SK-N-MC (cell line): ENCODE measurements at regions not wholly inside any gene's neighbourhood (a gene's known extent, or its start where the extent isn't known, plus 50 kb on each side); places are given as distances from the start of the nearest gene placed in this dataset.

Source experiments
- EZH2 ChIP-seq: fragments of 200-600 bp; sonication (generic); IDR thresholded peaks from one replicate; pipeline ENCODE4 v1.6.1; 2017; ENCODE audit warnings: antibody characterized with exemption
- FOXP2 ChIP-seq: optimal IDR thresholded peaks from 2 replicates; pipeline ENCODE3; 2011; ENCODE audit warnings: mild to moderate bottlenecking, moderate library complexity; ENCODE audit not compliant: insufficient read depth; ENCODE audit errors: extremely low read length, control extremely low read depth
- POLR2AphosphoS5 ChIP-seq: IDR thresholded peaks from 2 replicates; pipeline ENCODE4 v1.6.1; 2012; ENCODE audit warnings: mild to moderate bottlenecking, low read depth, low read length, borderline replicate concordance

- TF ChIP-seq POLR2AphosphoS5, result no peak
- no peak for TF ChIP-seq FOXP2
- TF ChIP-seq EZH2, result no peak
Measured at GRCh38 chr14:29007990-29008389, 241.4 kb downstream of the FOXG1 start.
